GM12874 (cell line): ENCODE measurements at regions not wholly inside any gene's neighbourhood (a gene's known extent, or its start where the extent isn't known, plus 50 kb on each side); places are given as distances from the start of the nearest gene placed in this dataset.

Experiments used
- TF ChIP-seq, protein P1 (sequence below): IDR thresholded peaks from 2 replicates; pipeline ENCODE4 v1.5.1; 2011; ENCODE audit warnings: low read depth, mild to moderate bottlenecking, control low read depth, low read length, moderate library complexity; ENCODE audit not compliant: insufficient read depth

- TF ChIP-seq, protein P1, sequence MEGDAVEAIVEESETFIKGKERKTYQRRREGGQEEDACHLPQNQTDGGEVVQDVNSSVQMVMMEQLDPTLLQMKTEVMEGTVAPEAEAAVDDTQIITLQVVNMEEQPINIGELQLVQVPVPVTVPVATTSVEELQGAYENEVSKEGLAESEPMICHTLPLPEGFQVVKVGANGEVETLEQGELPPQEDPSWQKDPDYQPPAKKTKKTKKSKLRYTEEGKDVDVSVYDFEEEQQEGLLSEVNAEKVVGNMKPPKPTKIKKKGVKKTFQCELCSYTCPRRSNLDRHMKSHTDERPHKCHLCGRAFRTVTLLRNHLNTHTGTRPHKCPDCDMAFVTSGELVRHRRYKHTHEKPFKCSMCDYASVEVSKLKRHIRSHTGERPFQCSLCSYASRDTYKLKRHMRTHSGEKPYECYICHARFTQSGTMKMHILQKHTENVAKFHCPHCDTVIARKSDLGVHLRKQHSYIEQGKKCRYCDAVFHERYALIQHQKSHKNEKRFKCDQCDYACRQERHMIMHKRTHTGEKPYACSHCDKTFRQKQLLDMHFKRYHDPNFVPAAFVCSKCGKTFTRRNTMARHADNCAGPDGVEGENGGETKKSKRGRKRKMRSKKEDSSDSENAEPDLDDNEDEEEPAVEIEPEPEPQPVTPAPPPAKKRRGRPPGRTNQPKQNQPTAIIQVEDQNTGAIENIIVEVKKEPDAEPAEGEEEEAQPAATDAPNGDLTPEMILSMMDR, result no peak
Measured at GRCh38 chr5:67353500-67354450, 157.2 kb upstream of the CD180 start.

DNA sequence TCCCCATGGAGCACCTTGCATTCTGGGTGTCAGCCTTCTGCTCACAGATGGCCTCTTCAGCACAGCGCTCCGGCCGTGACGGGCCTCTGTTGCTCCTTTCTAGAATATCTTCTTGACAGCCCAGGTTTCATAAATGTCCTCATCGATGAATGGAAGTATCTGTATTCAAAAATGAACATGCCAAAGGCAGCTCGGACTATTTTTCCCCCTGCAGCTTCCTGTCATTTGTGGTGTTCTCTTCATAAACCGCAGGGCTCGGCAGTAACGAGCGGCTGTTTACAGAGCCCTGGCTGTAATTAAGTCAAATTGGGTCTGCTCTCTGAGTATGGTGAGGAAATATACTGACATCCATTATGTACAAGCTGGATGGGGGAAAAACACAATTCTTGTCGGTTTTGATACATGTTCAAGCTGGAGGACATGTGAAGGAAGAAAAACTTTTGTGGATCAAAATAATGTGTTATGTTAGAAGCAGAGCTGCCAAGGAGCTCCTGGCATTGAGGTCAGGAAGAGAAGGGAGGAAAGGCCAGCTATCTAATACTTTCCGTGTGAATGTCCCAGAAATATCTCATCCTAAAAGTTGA lies 154.1 kb upstream of the CD180 start:
- TF ChIP-seq, protein P1, result no peak

DNA sequence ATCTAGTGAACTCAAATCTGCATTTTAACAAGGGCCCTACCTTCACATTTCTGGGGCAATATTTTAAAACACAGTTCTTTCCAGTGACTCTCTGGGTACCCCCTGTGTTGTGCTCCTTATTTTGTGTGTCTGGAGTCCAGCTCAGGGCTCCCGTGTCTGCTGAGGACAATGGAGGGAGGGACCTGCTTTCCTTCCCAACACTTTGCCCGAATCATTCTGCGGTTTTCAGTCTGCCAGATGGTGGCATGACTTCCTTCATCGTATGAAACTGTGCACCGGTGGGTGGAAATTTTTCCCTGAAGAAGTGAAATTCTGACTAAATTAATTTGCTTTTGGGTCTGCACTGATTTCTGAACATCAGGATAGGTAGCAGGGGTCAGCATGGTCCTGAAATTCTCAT lies 153.6 kb upstream of the CD180 start:
- TF ChIP-seq, protein P1, result no peak

GRCh38 chr5:67347821-67348220 lies 151.2 kb upstream of the CD180 start:
- TF ChIP-seq, protein P1, result no peak

- TF ChIP-seq, protein P1, result no peak
Measured at GRCh38 chr5:67346611-67347010, 150.0 kb upstream of the CD180 start.

DNA sequence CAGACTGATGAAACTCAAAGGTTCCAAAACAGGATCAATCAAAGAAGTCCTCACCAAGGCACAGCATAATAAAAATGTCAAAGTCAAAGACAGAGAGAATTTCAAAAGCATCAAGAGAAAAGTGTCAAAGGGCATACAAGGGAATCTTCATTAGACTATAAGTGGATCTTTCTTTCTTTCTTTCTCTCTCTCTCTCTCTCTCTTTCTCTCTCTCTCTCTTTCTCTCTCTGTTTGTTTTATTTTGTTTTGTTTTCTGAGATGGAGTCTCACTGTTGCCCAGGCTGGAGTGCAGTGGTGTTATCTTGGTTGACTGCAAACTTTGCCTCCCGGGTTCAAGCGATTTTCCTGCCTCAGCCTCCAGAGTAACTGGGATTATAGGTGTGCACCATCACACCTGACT lies 148.3 kb upstream of the CD180 start:
- TF ChIP-seq, protein P1, result no peak

GRCh38 chr5:67343835-67344234 lies 147.2 kb upstream of the CD180 start:
- TF ChIP-seq, protein P1, result no peak
